Aorta (tissue), 5 donors: ENCODE measurements at regions not wholly inside any gene's neighbourhood (a gene's known extent, or its start where the extent isn't known, plus 50 kb on each side); places are given as distances from the start of the nearest gene placed in this dataset.

Experiments
- ATAC-seq: fragments of 200-7000 bp; cut with Tn5 transposase; one replicate; pipeline ENCODE4 v1.9.1; 2022; ENCODE audit warnings: moderate library complexity; ENCODE audit not compliant: low FRiP score
- DNase-seq, 2 donors: peaks; one replicate each; pipeline ENCODE4 v3.0.0-alpha.2; 2020
- H3K27ac ChIP-seq, 2 donors: one replicate each; pipeline ENCODE4 v1.5.1; 2013; ENCODE audit warnings: low read length in 2 of 2, mild to moderate bottlenecking in 2 of 2, moderate library complexity in 2 of 2, control low read depth in 1 of 2, inconsistent platforms in 1 of 2, low read depth in 1 of 2
- H3K27me3 ChIP-seq, 2 donors: one replicate each; pipeline ENCODE4 v1.6.1; 2013; ENCODE audit warnings: control low read depth in 1 of 2, low read length in 1 of 2, mild to moderate bottlenecking in 1 of 2, moderate library complexity in 1 of 2; ENCODE audit not compliant: insufficient read depth in 2 of 2, control insufficient read depth in 1 of 2
- H3K36me3 ChIP-seq, 2 donors: one replicate each; pipeline ENCODE4 v1.6.1; 2013; ENCODE audit warnings: control low read depth in 1 of 2, low read length in 1 of 2, mild to moderate bottlenecking in 1 of 2; ENCODE audit not compliant: insufficient read depth in 2 of 2, control insufficient read depth in 1 of 2
- H3K4me1 ChIP-seq, 2 donors: one replicate each; pipeline ENCODE4 v1.6.1; 2013; ENCODE audit warnings: low read length in 2 of 2, control low read depth in 1 of 2, mild to moderate bottlenecking in 1 of 2, moderate library complexity in 1 of 2; ENCODE audit not compliant: insufficient read depth in 2 of 2, control insufficient read depth in 1 of 2
- H3K4me3 ChIP-seq, 2 donors: one replicate each; pipeline ENCODE4 v1.5.1; 2013; ENCODE audit warnings: low read length in 2 of 2, control low read depth in 1 of 2, mild to moderate bottlenecking in 1 of 2
- H3K9me3 ChIP-seq: one replicate; pipeline ENCODE4 v1.6.1; 2013; ENCODE audit warnings: mild to moderate bottlenecking, low read length; ENCODE audit not compliant: control insufficient read depth
- WGBS, 2 donors: extraction: QIAGEN DNeasy Blood & Tissue Kit; methylation state at CpG; one replicate each; pipeline ENCODE4 v1.1.7; 2013; 5-methylcytosine and 5-hydroxymethylcytosine counted together
- intact Hi-C, 2 donors: fragments of 100-400 bp; cut with DNase I; formaldehyde crosslinking; loops; one replicate each; pipeline versions ENCODE4 v1.14.2 to v1.15.0; 2022
- donor health status: healthy with polysubstance abuse.
- donor health status: Bipolar disorder and iron deficiency.
- donor health status: DM: no; HTN: no; CAD: no.
- donor health status: DM: no; HTN: no; CAD: no.
- donor health status: DM: yes; HTN: yes; CAD: no.

GRCh38 chr2:48132271-48132625, 182.2 kb upstream of the FOXN2 start:
- no peak overlapping the region for H3K27ac ChIP-seq
- 81 to 83% methylated on average over 7 of the region's 7 CpGs for WGBS, 2 donors
- no peaks in the 10 kb centered on the region for H3K36me3 ChIP-seq
- H3K4me3 ChIP-seq, result no peak overlapping the region
- no peak for DNase-seq
- no peaks in the 10 kb centered on the region for H3K9me3 ChIP-seq
- ATAC-seq, result no peak
- no peaks in the 10 kb centered on the region for H3K27me3 ChIP-seq
- peaks cover 0 to 1% of the 10 kb centered on the region in 2 donors for H3K4me1 ChIP-seq
- intact Hi-C loops, result no loop called here

GRCh38 chr2:48134704-48135103, 179.8 kb upstream of the FOXN2 start:
- no peak for ATAC-seq
- WGBS, 2 donors, result 95 to 99% methylated on average over 1 of the region's 1 CpG
- Histone ChIP-seq H3K4me3 (no peak overlapping the region), H3K4me1 (peaks cover 0 to 1% of the 10 kb centered on the region in 2 donors), H3K27ac (no peak overlapping the region), H3K9me3 (no peaks in the 10 kb centered on the region), H3K27me3 (no peaks in the 10 kb centered on the region), H3K36me3 (no peaks in the 10 kb centered on the region)
- no peak for DNase-seq
- intact Hi-C loops, result no loop called here

- ATAC-seq (no peak), DNase-seq (no peak)
- intact Hi-C loops, result no loop called here
- Histone ChIP-seq H3K4me1 (peaks cover 0 to 1% of the 10 kb centered on the region in 2 donors), H3K27me3 (no peaks in the 10 kb centered on the region), H3K27ac (no peak overlapping the region), H3K4me3 (no peak overlapping the region), H3K9me3 (no peaks in the 10 kb centered on the region), H3K36me3 (no peaks in the 10 kb centered on the region)
- WGBS, 2 donors, result 87 to 88% methylated on average over 1 of the region's 1 CpG
Observed at GRCh38 chr2:48135797-48136196, 178.7 kb upstream of the FOXN2 start.

- H3K36me3 ChIP-seq, result no peaks in the 10 kb centered on the region
- H3K4me1 ChIP-seq, result no peaks in the 10 kb centered on the region
- H3K4me3 ChIP-seq, result no peak overlapping the region
- no peak overlapping the region for H3K27ac ChIP-seq
- H3K27me3 ChIP-seq, result no peaks in the 10 kb centered on the region
- 25 to 51% methylated on average over 1 of the region's 1 CpG for WGBS, 2 donors
- ATAC-seq (no peak), DNase-seq (no peak)
- H3K9me3 ChIP-seq, result no peaks in the 10 kb centered on the region
- intact Hi-C loops, result no loop called here
Observed at GRCh38 chr2:48137829-48138228, 176.7 kb upstream of the FOXN2 start.

- ATAC-seq (no peak), DNase-seq (no peak)
- H3K36me3 ChIP-seq, result no peaks in the 10 kb centered on the region
- intact Hi-C loops, result no loop called here
- no peaks in the 10 kb centered on the region for H3K4me1 ChIP-seq
- H3K27me3 ChIP-seq, result no peaks in the 10 kb centered on the region
- H3K4me3 ChIP-seq, result no peak overlapping the region
- no peak overlapping the region for H3K27ac ChIP-seq
- H3K9me3 ChIP-seq, result no peaks in the 10 kb centered on the region
- 0% methylated on average over 1 of the region's 1 CpG for WGBS, 2 donors
Observed at GRCh38 chr2:48138898-48139297, 175.6 kb upstream of the FOXN2 start.

DNA sequence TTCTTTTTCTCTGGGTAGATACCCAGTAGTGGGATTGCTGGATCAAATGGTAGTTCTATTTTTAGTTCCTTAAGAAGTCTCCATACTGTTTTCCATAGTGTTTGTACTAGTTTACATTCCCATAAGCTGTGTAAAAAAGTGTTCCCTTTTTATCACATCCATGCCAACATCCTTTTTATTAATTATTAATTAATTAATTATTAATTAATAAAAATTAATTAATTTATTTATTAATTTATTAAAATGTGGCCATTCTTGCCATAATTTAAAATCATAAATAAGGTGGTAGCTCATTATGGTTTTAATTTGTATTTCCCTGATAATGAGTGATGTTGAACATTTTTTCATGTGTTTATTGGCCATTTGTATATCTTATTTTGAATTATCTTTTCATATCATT, 173.9 kb upstream of the FOXN2 start:
- H3K4me3 ChIP-seq, result no peak overlapping the region
- H3K36me3 ChIP-seq, result no peaks in the 10 kb centered on the region
- intact Hi-C loops, result no loop called here
- no peaks in the 10 kb centered on the region for H3K9me3 ChIP-seq
- H3K4me1 ChIP-seq, result no peaks in the 10 kb centered on the region
- DNase-seq (no peak), ATAC-seq (no peak)
- H3K27me3 ChIP-seq, result no peaks in the 10 kb centered on the region
- no peak overlapping the region for H3K27ac ChIP-seq

DNA sequence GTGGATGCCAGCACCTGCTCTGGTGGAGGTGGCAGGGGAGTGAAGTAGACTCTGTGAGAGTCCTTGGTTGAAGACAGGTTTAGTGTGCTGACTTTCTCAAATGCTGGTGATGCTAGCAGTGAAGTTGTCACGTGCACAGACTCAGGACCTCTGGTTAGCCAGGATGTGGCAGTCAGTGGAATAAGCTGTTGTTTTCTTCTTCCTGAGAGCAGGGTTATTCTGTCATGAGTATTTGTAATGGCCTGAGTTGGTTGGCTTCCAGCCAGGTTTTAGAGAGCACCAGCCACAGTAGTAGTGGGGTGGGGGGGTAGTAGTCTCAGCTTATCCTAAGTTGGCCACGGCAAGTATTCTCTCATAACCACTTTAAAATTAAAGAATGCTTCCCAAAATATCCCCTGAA, 169.7 kb upstream of the FOXN2 start:
- no peak overlapping the region for H3K4me3 ChIP-seq
- no peak for DNase-seq
- H3K9me3 ChIP-seq, result no peaks in the 10 kb centered on the region
- H3K4me1 ChIP-seq, result no peaks in the 10 kb centered on the region
- no peaks in the 10 kb centered on the region for H3K36me3 ChIP-seq
- intact Hi-C loops, result no loop called here
- no peak for ATAC-seq
- H3K27ac ChIP-seq, result no peak overlapping the region
- 18 to 23% methylated on average over 2 of the region's 2 CpGs for WGBS, 2 donors
- H3K27me3 ChIP-seq, result no peaks in the 10 kb centered on the region

DNA sequence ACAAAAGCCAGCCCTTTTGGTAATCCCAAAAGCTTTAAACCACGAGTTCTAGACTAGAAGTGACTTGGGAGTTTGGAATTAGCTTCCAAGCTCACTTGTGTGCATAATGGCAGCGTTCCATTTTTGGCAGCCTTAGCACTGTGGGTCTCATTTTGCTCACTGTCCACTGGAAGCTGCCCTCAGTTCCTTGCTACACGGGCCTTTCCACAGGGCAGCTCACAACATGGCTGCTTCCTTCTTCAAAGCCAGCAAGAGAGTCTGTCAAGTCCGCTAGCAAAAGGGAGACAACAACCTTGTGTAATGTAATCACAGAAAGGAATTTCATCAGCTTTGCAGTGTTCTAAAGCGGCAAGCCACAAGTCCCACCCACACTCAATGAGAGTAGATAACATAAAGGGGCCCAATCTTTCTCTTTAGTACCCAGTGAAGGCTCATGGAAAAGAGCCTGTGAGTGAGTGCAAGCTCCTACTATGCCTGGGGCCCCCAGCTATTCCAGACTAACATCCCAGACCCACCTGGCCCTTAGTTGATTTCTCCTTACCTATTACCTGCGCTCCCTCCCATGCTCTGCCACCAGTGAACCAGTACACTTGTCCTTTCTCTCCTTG, 168.5 kb upstream of the FOXN2 start:
- Histone ChIP-seq H3K27ac (no peak overlapping the region), H3K4me1 (no peaks in the 10 kb centered on the region), H3K27me3 (no peaks in the 10 kb centered on the region), H3K9me3 (no peaks in the 10 kb centered on the region), H3K4me3 (no peak overlapping the region), H3K36me3 (no peaks in the 10 kb centered on the region)
- intact Hi-C loops, result no loop called here
- ATAC-seq, result no peak
- 76 to 84% methylated on average over 6 of the region's 6 CpGs for WGBS, 2 donors
- DNase-seq, result no peak

DNA sequence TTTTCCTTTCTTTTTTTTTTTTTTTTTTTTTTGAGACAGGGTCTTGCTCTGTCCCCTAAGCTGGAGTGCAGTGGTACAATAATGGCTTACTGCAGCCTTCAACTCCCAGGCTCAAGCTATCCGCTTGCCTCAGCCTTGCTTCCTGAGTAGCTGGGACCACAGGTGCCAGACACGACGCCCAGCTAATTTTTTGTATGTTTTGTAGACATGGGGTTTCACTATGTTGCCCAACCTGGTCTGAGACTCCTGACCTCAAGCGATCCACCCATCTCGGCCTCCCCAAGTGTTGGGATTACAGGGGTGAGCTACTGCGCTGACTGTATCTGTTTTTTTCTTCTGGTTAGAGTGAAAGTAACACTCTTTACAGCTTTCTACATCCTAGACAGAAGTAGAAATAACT, 167.9 kb upstream of the FOXN2 start:
- no peak for ATAC-seq
- no peak overlapping the region for H3K4me3 ChIP-seq
- intact Hi-C loops, result no loop called here
- 94 to 95% methylated on average over 6 of the region's 6 CpGs for WGBS, 2 donors
- H3K9me3 ChIP-seq, result no peaks in the 10 kb centered on the region
- no peak overlapping the region for H3K27ac ChIP-seq
- no peaks in the 10 kb centered on the region for H3K4me1 ChIP-seq
- H3K27me3 ChIP-seq, result no peaks in the 10 kb centered on the region
- DNase-seq, result no peak
- no peaks in the 10 kb centered on the region for H3K36me3 ChIP-seq
